Endothelial cell (in vitro differentiated cells): ENCODE measurements at regions not wholly inside any gene's neighbourhood (a gene's known extent, or its start where the extent isn't known, plus 50 kb on each side); places are given as distances from the start of the nearest gene placed in this dataset.

Experiments used
- DNase-seq: peaks from one replicate; pipeline ENCODE4 v3.0.0; 2021; ENCODE audit warnings: low spot score
- H3K27ac Mint-ChIP-seq: one replicate; pipeline ENCODE4 v1.8.0; 2021; ENCODE audit warnings: mixed read lengths, inconsistent platforms; ENCODE audit not compliant: unreplicated experiment
- H3K27me3 Mint-ChIP-seq: one replicate; pipeline ENCODE4 v1.8.0; 2021; ENCODE audit warnings: mild to moderate bottlenecking, moderate library complexity, mixed read lengths, inconsistent platforms; ENCODE audit not compliant: unreplicated experiment
- H3K36me3 Mint-ChIP-seq: one replicate; pipeline ENCODE4 v1.8.0; 2021; ENCODE audit warnings: mild to moderate bottlenecking, low read depth, mixed read lengths, inconsistent platforms; ENCODE audit not compliant: unreplicated experiment
- H3K4me1 Mint-ChIP-seq: one replicate; pipeline ENCODE4 v1.8.0; 2021; ENCODE audit warnings: mild to moderate bottlenecking, mixed read lengths, inconsistent platforms; ENCODE audit not compliant: unreplicated experiment
- H3K4me3 Mint-ChIP-seq: one replicate; pipeline ENCODE4 v1.8.0; 2021; ENCODE audit warnings: mild to moderate bottlenecking, mixed read lengths, inconsistent platforms; ENCODE audit not compliant: unreplicated experiment
- H3K9me3 Mint-ChIP-seq: one replicate; pipeline ENCODE4 v1.8.0; 2021; ENCODE audit warnings: mixed read lengths, inconsistent platforms; ENCODE audit not compliant: unreplicated experiment
- CTCF ChIP-seq: fragments of 200-600 bp; sonication (generic); IDR thresholded peaks from one replicate; pipeline ENCODE4 v1.5.0; 2021; ENCODE audit warnings: antibody characterized with exemption; ENCODE audit not compliant: unreplicated experiment

DNA sequence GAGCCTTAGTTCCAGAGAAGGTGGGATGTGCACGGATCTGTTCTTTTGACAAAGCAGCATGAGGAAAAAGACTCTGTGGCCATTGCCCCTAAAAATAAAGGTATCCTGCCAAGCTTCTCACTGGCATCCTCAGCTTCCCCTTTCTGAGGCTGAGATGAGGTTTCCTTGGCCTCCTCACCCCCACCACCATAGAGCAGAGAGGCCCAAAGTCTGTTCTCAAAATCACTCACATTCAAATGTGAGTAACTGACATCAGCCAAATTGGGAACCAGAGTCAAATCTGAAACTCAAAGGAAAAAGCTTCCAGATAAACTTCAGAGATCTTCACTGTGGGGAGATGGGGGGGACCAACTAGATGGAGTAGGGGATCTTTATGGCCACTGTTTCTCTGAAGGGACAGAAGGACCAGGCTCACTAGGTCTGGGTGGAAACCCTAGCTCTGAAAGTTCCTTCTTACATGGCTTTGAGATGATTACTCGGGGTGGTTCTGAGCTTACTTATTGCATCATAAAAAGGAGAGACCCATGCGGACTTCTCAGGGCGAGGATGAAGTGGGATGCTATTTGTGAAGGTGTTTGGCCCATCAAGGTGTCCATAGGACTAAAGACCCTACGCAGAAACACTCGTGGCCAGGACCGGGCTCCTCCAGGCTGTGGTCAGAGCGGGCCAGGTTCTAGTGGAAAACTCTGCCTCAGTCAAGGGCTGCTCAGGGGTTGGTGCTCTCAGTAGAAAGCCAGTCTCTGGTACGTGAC lies 61.5 kb upstream of the MEF2A start:
- H3K4me1 Mint-ChIP-seq, result peaks cover 5% of the 10 kb centered on the region
- H3K27ac Mint-ChIP-seq, result no peak overlapping the region
- H3K4me3 Mint-ChIP-seq, result no peak overlapping the region
- no peaks in the 10 kb centered on the region for H3K27me3 Mint-ChIP-seq
- no peak for TF ChIP-seq CTCF
- H3K36me3 Mint-ChIP-seq, result no peaks in the 10 kb centered on the region
- no peaks in the 10 kb centered on the region for H3K9me3 Mint-ChIP-seq
- DNase-seq, result no peak

DNA sequence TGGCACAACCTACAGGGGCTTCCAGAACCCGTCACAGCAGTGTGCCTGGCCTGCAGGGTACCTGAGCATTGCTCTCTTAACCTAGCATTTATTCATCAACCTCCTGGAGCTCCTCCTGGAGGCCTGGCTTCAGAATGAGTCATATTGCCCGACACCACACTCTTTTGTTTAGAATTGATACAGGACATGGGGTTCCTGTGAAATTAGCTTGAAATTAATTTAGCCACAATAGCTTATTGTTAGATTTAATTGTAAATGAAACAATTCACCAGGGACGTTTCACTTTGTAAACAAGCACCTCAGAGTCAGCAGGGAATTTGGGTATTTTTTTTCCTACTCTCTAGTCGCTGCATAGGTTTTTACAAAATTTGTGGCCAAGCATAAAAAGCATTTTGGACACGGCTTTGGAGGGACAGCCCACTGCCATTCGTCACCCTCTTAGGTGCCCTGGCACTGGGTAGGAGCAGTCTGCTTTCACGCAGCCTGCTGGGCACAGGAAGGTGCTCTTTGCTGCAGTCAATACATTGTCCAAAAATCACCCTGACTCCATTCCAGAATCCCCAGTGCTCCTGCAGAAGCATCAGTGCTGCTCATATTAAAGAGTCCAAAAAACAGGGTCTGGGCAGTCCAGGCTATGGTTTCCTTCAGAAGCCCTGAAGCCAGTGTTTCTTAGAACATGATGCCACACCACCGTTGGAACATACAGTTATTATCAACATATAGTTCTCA lies 60.8 kb upstream of the MEF2A start:
- H3K9me3 Mint-ChIP-seq, result no peaks in the 10 kb centered on the region
- no peaks in the 10 kb centered on the region for H3K36me3 Mint-ChIP-seq
- DNase-seq, result no peak
- peaks cover 11% of the 10 kb centered on the region for H3K4me1 Mint-ChIP-seq
- no peak overlapping the region for H3K4me3 Mint-ChIP-seq
- no peak for TF ChIP-seq CTCF
- no peaks in the 10 kb centered on the region for H3K27me3 Mint-ChIP-seq
- no peak overlapping the region for H3K27ac Mint-ChIP-seq

DNA sequence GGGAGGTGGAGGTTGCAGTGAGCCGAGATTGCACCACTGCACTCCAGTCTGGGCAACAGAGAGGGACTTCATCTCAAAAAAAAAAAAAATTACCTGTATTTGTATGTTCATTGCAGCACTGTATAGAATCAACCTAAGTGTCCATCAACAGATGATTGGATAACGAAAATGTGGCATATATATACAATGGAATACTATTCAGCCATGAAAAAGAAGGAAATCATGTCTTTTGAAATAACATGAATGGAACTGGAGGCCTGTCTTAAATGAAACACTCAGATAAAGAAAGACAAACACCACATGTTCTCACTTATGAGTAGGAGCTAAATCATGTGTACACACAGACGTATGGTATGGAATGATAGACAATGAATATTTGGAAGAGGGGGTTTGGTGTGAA lies 59.4 kb upstream of the MEF2A start:
- no peak overlapping the region for H3K27ac Mint-ChIP-seq
- H3K4me3 Mint-ChIP-seq, result no peak overlapping the region
- H3K9me3 Mint-ChIP-seq, result no peaks in the 10 kb centered on the region
- H3K27me3 Mint-ChIP-seq, result no peaks in the 10 kb centered on the region
- DNase-seq, result no peak
- no peak for TF ChIP-seq CTCF
- no peaks in the 10 kb centered on the region for H3K36me3 Mint-ChIP-seq
- H3K4me1 Mint-ChIP-seq, result peaks cover 11% of the 10 kb centered on the region

DNA sequence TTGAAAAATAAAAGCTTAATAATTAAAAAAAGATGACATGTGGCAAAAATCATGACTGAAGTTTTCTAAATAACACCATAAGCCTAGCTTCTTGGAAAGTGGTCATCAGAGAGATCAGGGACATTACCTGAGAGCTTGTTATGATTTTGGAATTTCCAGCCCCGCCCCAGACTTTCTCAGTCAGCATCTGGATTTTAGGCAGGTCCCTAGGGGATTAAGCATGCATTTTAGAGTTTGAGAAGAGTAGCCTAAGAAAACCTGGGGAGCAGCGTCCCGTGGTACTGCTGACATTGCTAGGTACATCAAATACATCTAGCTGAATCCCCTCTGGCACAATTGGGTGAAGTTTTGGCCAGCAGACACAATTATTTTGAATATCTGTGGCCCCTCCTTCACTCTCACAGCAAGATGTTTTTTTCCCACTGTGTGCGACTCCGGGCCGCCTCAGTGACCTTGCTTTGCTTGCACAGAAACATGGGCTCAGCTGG lies 58.7 kb upstream of the MEF2A start:
- no peaks in the 10 kb centered on the region for H3K27me3 Mint-ChIP-seq
- H3K9me3 Mint-ChIP-seq, result no peaks in the 10 kb centered on the region
- no peak overlapping the region for H3K4me3 Mint-ChIP-seq
- TF ChIP-seq CTCF, result no peak
- H3K27ac Mint-ChIP-seq, result no peak overlapping the region
- no peak for DNase-seq
- H3K36me3 Mint-ChIP-seq, result no peaks in the 10 kb centered on the region
- H3K4me1 Mint-ChIP-seq, result peaks cover 11% of the 10 kb centered on the region
